ENCODE measurements at regions not wholly inside any gene's neighbourhood (a gene's known extent, or its start where the extent isn't known, plus 50 kb on each side); places are given as distances from the start of the nearest gene placed in this dataset.

DNA sequence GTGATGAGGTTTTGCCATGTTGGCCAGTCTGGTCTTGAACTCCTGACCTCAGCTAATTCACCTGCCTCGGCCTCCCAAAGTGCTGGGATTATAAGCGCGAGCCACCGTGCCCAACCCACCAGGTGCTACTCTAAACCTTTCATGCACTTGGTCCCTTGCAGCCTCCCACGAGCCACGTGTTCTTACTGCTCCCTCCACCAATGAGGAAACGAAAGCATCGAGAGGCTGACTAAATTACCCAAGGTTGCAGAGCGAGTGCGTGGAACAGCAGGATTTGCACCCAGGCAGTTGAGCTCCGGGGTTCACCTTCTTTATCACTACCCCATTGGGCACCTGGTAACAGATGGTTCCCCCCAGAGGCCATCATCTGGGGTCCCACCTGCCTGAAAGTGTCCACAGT, 208.3 kb downstream of the LY86 start:
- no peaks in the 10 kb centered on the region for H3K27me3 Mint-ChIP-seq (ENCODE audit: low read depth)
- no peak for DNase-seq (ENCODE audit: low spot score in 2 of 2, unreplicated experiment in 2 of 2)
- no peaks in the 10 kb centered on the region for H3K9me3 Mint-ChIP-seq
- no peak for TF ChIP-seq CTCF (IDR thresholded peaks at IDR 0.05; ENCODE audit: unreplicated experiment)
- no peak overlapping the region for H3K4me3 Mint-ChIP-seq
- no peaks in the 10 kb centered on the region for H3K36me3 Mint-ChIP-seq
- H3K27ac Mint-ChIP-seq, result no peak overlapping the region
- peaks cover 2% of the 10 kb centered on the region for H3K4me1 Mint-ChIP-seq

GRCh38 chr6:6798448-6798860, 209.9 kb downstream of the LY86 start:
- Mint-ChIP-seq H3K27me3 (ENCODE audit: low read depth) (peaks cover 4% of the 10 kb centered on the region), H3K4me3 (no peak overlapping the region), H3K27ac (no peak overlapping the region), H3K36me3 (no peaks in the 10 kb centered on the region), H3K4me1 (peaks cover 2% of the 10 kb centered on the region), H3K9me3 (no peaks in the 10 kb centered on the region)
- TF ChIP-seq CTCF (IDR thresholded peaks at IDR 0.05; ENCODE audit: unreplicated experiment), result no peak
- no peak for DNase-seq (ENCODE audit: low spot score in 2 of 2, unreplicated experiment in 2 of 2)

DNA sequence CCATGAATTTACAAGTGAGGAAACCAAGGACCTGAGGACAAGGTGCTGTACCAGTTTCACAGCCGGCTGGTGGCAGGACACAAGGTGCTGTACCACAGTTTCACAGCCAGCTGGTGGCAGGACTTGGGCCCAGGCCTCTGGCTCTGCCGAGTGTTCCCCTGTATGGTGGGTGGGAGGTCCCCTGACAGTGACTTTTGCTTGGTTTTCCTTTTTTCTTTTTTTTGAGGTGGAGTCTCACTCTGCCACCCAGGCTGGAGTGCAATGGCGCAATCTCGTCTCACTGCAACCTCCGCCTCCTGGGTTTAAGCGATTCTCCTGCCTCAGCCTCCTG, 212.4 kb downstream of the LY86 start:
- no peaks in the 10 kb centered on the region for H3K36me3 Mint-ChIP-seq
- no peak overlapping the region for H3K4me3 Mint-ChIP-seq
- H3K27me3 Mint-ChIP-seq (ENCODE audit: low read depth), result peaks cover 4% of the 10 kb centered on the region
- peaks cover 2% of the 10 kb centered on the region for H3K4me1 Mint-ChIP-seq
- no peak overlapping the region for H3K27ac Mint-ChIP-seq
- no peaks in the 10 kb centered on the region for H3K9me3 Mint-ChIP-seq
- no peak for DNase-seq (ENCODE audit: low spot score in 2 of 2, unreplicated experiment in 2 of 2)
- no peak for TF ChIP-seq CTCF (IDR thresholded peaks at IDR 0.05; ENCODE audit: unreplicated experiment)

- no peaks in the 10 kb centered on the region for H3K36me3 Mint-ChIP-seq
- H3K9me3 Mint-ChIP-seq, result no peaks in the 10 kb centered on the region
- H3K4me3 Mint-ChIP-seq, result no peak overlapping the region
- no peak for TF ChIP-seq CTCF (IDR thresholded peaks at IDR 0.05; ENCODE audit: unreplicated experiment)
- H3K27me3 Mint-ChIP-seq (ENCODE audit: low read depth), result peaks cover 4% of the 10 kb centered on the region
- H3K27ac Mint-ChIP-seq, result no peak overlapping the region
- H3K4me1 Mint-ChIP-seq, result peaks cover 2% of the 10 kb centered on the region
- no peak for DNase-seq (ENCODE audit: low spot score in 2 of 2, unreplicated experiment in 2 of 2)
Observed at GRCh38 chr6:6801635-6802218, 213.2 kb downstream of the LY86 start.

DNA sequence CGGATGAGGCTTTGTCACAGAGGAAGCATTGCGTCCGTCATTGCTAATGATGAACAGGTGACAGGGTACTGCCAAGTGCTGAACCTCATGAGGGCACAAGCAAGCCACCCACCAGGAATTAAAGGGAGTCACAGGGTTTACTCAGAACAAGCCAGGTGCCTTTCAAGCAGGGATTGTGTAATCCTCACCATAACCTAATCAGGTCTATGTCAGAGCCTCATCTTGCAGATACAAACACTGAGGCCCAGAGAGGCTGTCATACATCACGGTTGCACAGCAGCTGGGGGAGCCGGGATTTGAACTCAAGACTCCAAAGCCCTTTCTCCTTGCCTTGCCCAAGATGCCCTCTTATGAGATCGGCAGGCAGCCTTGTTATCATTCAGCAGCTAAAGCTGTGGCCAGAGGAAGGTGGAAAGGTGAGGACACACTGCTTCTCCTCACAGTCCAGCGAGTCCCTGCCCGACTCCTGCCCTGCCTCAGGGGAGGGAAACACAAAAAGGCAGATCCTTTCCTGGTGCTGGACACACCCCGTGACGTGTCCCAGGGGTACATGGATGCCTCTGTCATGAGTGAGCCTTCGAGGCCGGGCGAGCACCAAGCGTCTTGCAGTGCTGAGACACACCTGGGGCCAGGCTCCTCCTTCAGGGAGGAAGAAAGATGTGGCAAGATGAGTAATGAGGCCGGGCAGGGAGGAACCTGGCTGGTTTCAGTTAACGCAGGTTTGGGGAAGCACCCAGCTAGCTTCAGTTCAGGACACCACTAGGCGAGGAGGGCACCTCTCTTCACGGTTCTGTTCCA, 214.9 kb downstream of the LY86 start:
- no peak for TF ChIP-seq CTCF (IDR thresholded peaks at IDR 0.05; ENCODE audit: unreplicated experiment)
- Mint-ChIP-seq H3K4me1 (peaks cover 2% of the 10 kb centered on the region), H3K27ac (no peak overlapping the region), H3K4me3 (no peak overlapping the region), H3K36me3 (no peaks in the 10 kb centered on the region), H3K27me3 (ENCODE audit: low read depth) (peaks cover 4% of the 10 kb centered on the region), H3K9me3 (no peaks in the 10 kb centered on the region)
- no peak for DNase-seq (ENCODE audit: low spot score in 2 of 2, unreplicated experiment in 2 of 2)
